ENCODE measurements at regions not wholly inside any gene's neighbourhood (a gene's known extent, or its start where the extent isn't known, plus 50 kb on each side); places are given as distances from the start of the nearest gene placed in this dataset.
"Not testable (repeated sequence)": the region's sequence is repeated elsewhere in the genome, so short reads cannot be mapped to it uniquely, and the experiment has no call there.

DNA sequence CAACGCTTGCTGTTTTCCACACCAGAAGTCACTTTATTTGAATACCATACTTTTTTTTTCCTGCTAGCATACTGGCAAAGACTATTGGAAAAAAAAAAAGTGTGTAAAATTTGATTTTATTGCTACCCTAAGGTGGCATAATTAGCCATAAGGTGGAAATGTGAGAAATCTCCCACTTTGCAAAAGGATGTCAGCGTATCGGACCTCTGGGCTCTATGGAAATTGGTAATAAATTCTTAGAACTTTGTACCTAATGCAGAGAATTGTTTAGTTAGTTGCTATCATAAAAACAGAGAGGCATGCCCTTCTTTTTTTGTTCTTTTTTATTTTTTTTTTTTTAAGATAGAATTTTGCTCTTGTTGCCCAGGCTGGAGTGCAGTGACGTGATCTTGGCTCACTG lies 63.7 kb upstream of the GMDS start:
- no peak overlapping the region for H3K27ac ChIP-seq
- H3K36me3 ChIP-seq = no peaks in the 10 kb centered on the region
- H3K4me3 ChIP-seq (ENCODE audit: low read depth in 1 of 2, low read length in 1 of 2) = no peak overlapping the region
- H3K27me3 ChIP-seq = no peaks in the 10 kb centered on the region
- H3K4me1 ChIP-seq (ENCODE audit: control insufficient read depth in 1 of 2, insufficient read depth in 1 of 2, low read depth in 1 of 2, low read length in 1 of 2) = no peaks in the 10 kb centered on the region
- H3K9me3 ChIP-seq = no peaks in the 10 kb centered on the region
- TF ChIP-seq, protein P1, sequence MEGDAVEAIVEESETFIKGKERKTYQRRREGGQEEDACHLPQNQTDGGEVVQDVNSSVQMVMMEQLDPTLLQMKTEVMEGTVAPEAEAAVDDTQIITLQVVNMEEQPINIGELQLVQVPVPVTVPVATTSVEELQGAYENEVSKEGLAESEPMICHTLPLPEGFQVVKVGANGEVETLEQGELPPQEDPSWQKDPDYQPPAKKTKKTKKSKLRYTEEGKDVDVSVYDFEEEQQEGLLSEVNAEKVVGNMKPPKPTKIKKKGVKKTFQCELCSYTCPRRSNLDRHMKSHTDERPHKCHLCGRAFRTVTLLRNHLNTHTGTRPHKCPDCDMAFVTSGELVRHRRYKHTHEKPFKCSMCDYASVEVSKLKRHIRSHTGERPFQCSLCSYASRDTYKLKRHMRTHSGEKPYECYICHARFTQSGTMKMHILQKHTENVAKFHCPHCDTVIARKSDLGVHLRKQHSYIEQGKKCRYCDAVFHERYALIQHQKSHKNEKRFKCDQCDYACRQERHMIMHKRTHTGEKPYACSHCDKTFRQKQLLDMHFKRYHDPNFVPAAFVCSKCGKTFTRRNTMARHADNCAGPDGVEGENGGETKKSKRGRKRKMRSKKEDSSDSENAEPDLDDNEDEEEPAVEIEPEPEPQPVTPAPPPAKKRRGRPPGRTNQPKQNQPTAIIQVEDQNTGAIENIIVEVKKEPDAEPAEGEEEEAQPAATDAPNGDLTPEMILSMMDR (IDR thresholded peaks at IDR 0.05) = no peak

GRCh38 chr6:2307799-2308198 lies 62.4 kb upstream of the GMDS start:
- TF ChIP-seq, protein P1 (IDR thresholded peaks at IDR 0.05) = no peak
- no peaks in the 10 kb centered on the region for H3K9me3 ChIP-seq
- H3K4me3 ChIP-seq (ENCODE audit: low read depth in 1 of 2, low read length in 1 of 2) = no peak overlapping the region
- no peak overlapping the region for H3K27ac ChIP-seq
- H3K4me1 ChIP-seq (ENCODE audit: control insufficient read depth in 1 of 2, insufficient read depth in 1 of 2, low read depth in 1 of 2, low read length in 1 of 2) = no peaks in the 10 kb centered on the region
- no peaks in the 10 kb centered on the region for H3K36me3 ChIP-seq
- no peaks in the 10 kb centered on the region for H3K27me3 ChIP-seq

GRCh38 chr6:2305951-2306350 lies 60.5 kb upstream of the GMDS start:
- Histone ChIP-seq H3K4me1 (ENCODE audit: control insufficient read depth in 1 of 2, insufficient read depth in 1 of 2, low read depth in 1 of 2, low read length in 1 of 2) (no peaks in the 10 kb centered on the region), H3K27ac (no peak overlapping the region), H3K27me3 (no peaks in the 10 kb centered on the region), H3K9me3 (no peaks in the 10 kb centered on the region), H3K36me3 (no peaks in the 10 kb centered on the region), H3K4me3 (ENCODE audit: low read depth in 1 of 2, low read length in 1 of 2) (no peak overlapping the region)
- TF ChIP-seq, protein P1 (IDR thresholded peaks at IDR 0.05) = no peak

GRCh38 chr6:2302482-2302881 lies 57.1 kb upstream of the GMDS start:
- not testable (repeated sequence) for H3K27me3 ChIP-seq; H3K4me1 ChIP-seq (ENCODE audit: control insufficient read depth in 1 of 2, insufficient read depth in 1 of 2, low read depth in 1 of 2, low read length in 1 of 2); H3K9me3 ChIP-seq; H3K4me3 ChIP-seq (ENCODE audit: low read depth in 1 of 2, low read length in 1 of 2); H3K36me3 ChIP-seq; H3K27ac ChIP-seq

- no peak overlapping the region for H3K27ac ChIP-seq
- no peaks in the 10 kb centered on the region for H3K36me3 ChIP-seq
- TF ChIP-seq, protein P1 (IDR thresholded peaks at IDR 0.05) = no peak
- H3K9me3 ChIP-seq = peaks cover 3% of the 10 kb centered on the region
- no peaks in the 10 kb centered on the region for H3K27me3 ChIP-seq
- no peaks in the 10 kb centered on the region for H3K4me1 ChIP-seq (ENCODE audit: control insufficient read depth in 1 of 2, insufficient read depth in 1 of 2, low read depth in 1 of 2, low read length in 1 of 2)
- no peak overlapping the region for H3K4me3 ChIP-seq (ENCODE audit: low read depth in 1 of 2, low read length in 1 of 2)
Measured at GRCh38 chr6:2296781-2297180, 51.4 kb upstream of the GMDS start.

Measured in neutrophil (primary cell).